ENCODE measurements at regions not wholly inside any gene's neighbourhood (a gene's known extent, or its start where the extent isn't known, plus 50 kb on each side); places are given as distances from the start of the nearest gene placed in this dataset.

- ChIA-PET CTCF (interaction anchor here (0.7 kb wide), 1 partner anchor 74 kb away, joined by 3 read pairs; no protein-coding TSS in a partner anchor), POLR2A (no interaction called here)
- H3K4me1 ChIP-seq (ENCODE audit: control insufficient read depth in 1 of 2, insufficient read depth in 2 of 2, low read depth in 1 of 2, low read length in 1 of 2): no peaks in the 10 kb centered on the region
- H3K4me2 ChIP-seq: no peak overlapping the region
- H3K9me2 ChIP-seq: no peaks in the 10 kb centered on the region
- no peak for DNase-seq
- no peak overlapping the region for H3K9ac ChIP-seq
- no peak for TF ChIP-seq TEAD4 (IDR thresholded peaks at IDR 0.05; ENCODE audit: borderline replicate concordance, insufficient read depth)
- TF ChIP-seq EZH2phosphoT487 (IDR thresholded peaks at IDR 0.05; ENCODE audit: borderline replicate concordance, low read depth): no peak
- TF ChIP-seq RFX5 (IDR thresholded peaks at IDR 0.05; ENCODE audit: low read length): no peak
- no peak for TF ChIP-seq USF2 (IDR thresholded peaks at IDR 0.05; ENCODE audit: borderline replicate concordance, low read depth, low read length)
- TF ChIP-seq FOSL2 (IDR thresholded peaks at IDR 0.05; ENCODE audit: borderline replicate concordance, low read depth): no peak
- no peak for TF ChIP-seq JUND (IDR thresholded peaks at IDR 0.05)
- TF ChIP-seq ZBTB33 (IDR thresholded peaks at IDR 0.05; ENCODE audit: borderline replicate concordance, low read depth): no peak
- TF ChIP-seq RXRA (IDR thresholded peaks at IDR 0.05; ENCODE audit: borderline replicate concordance, low read depth): no peak
- no peak for TF ChIP-seq USF1 (IDR thresholded peaks at IDR 0.05; ENCODE audit: borderline replicate concordance, low read depth)
- TF ChIP-seq POLR2AphosphoS5 (IDR thresholded peaks at IDR 0.05; ENCODE audit: low read depth, low read length): no peak
- no peaks in the 10 kb centered on the region for H3F3A ChIP-seq (replicated peaks; ENCODE audit: insufficient read depth)
- H3K27ac ChIP-seq (ENCODE audit: low read depth in 2 of 2, low read length in 1 of 2): no peak overlapping the region
- H2AFZ ChIP-seq (ENCODE audit: low read depth): no peak overlapping the region
- H3K27me3 ChIP-seq (ENCODE audit: insufficient read depth): no peaks in the 10 kb centered on the region
- H3K4me3 ChIP-seq (ENCODE audit: low read depth in 2 of 2, low read length in 1 of 2): no peak overlapping the region
- no peaks in the 10 kb centered on the region for H3K79me2 ChIP-seq (ENCODE audit: insufficient read depth)
- no peaks in the 10 kb centered on the region for H3K9me3 ChIP-seq
- 1% methylated on average over 2 of the region's 2 CpGs for WGBS (ENCODE audit: low lambda C conversion rate)
- H3K36me3 ChIP-seq (replicated peaks in 1 of 2; ENCODE audit: control insufficient read depth in 1 of 2, insufficient read depth in 2 of 2, low read length in 1 of 2): no peaks in the 10 kb centered on the region
- H4K20me1 ChIP-seq (ENCODE audit: insufficient read depth): no peaks in the 10 kb centered on the region
Measured at GRCh38 chr5:161077936-161078545, 226.0 kb upstream of the ATP10B start.

GRCh38 chr5:161077496-161077895 lies 225.5 kb upstream of the ATP10B start:
- no peak overlapping the region for H3K4me2 ChIP-seq
- H3F3A ChIP-seq (replicated peaks; ENCODE audit: insufficient read depth): no peaks in the 10 kb centered on the region
- H3K9ac ChIP-seq: no peak overlapping the region
- H4K20me1 ChIP-seq (ENCODE audit: insufficient read depth): no peaks in the 10 kb centered on the region
- no peak for TF ChIP-seq GABPA (IDR thresholded peaks at IDR 0.05; ENCODE audit: low read depth)
- no peak for TF ChIP-seq SIN3A (IDR thresholded peaks at IDR 0.05; ENCODE audit: borderline replicate concordance, low read depth, low read length)
- H3K36me3 ChIP-seq (replicated peaks in 1 of 2; ENCODE audit: control insufficient read depth in 1 of 2, insufficient read depth in 2 of 2, low read length in 1 of 2): no peaks in the 10 kb centered on the region
- no peak for DNase-seq
- H3K4me1 ChIP-seq (ENCODE audit: control insufficient read depth in 1 of 2, insufficient read depth in 2 of 2, low read depth in 1 of 2, low read length in 1 of 2): no peaks in the 10 kb centered on the region
- no peak overlapping the region for H2AFZ ChIP-seq (ENCODE audit: low read depth)
- no peaks in the 10 kb centered on the region for H3K9me2 ChIP-seq
- POLR2A ChIA-PET: no interaction called here
- H3K9me3 ChIP-seq: no peaks in the 10 kb centered on the region
- CTCF ChIA-PET: interaction anchor here (0.7 kb wide), 1 partner anchor 74 kb away, joined by 3 read pairs; no protein-coding TSS in a partner anchor
- no peaks in the 10 kb centered on the region for H3K79me2 ChIP-seq (ENCODE audit: insufficient read depth)
- H3K4me3 ChIP-seq (ENCODE audit: low read depth in 2 of 2, low read length in 1 of 2): no peak overlapping the region
- 34% methylated on average over 2 of the region's 2 CpGs for WGBS (ENCODE audit: low lambda C conversion rate)
- no peaks in the 10 kb centered on the region for H3K27me3 ChIP-seq (ENCODE audit: insufficient read depth)
- H3K27ac ChIP-seq (ENCODE audit: low read depth in 2 of 2, low read length in 1 of 2): no peak overlapping the region

Data from SK-N-SH (cell line).